Suprapubic skin (tissue), 4 donors: ENCODE measurements at regions not wholly inside any gene's neighbourhood (a gene's known extent, or its start where the extent isn't known, plus 50 kb on each side); places are given as distances from the start of the nearest gene placed in this dataset.

Experiments
- DNase-seq, 2 donors: peaks; one replicate each; pipeline ENCODE4 v3.0.0-alpha.2; 2019; ENCODE audit warnings: low spot score in 2 of 2
- H3K27ac ChIP-seq: fragments of 200-600 bp; sonication (generic); one replicate; pipeline ENCODE4 v1.5.1; 2019
- H3K27me3 ChIP-seq: fragments of 200-600 bp; sonication (generic); one replicate; pipeline ENCODE4 v1.5.1; 2019
- H3K36me3 ChIP-seq: fragments of 200-600 bp; sonication (generic); one replicate; pipeline ENCODE4 v1.5.1; 2019
- H3K4me1 ChIP-seq: fragments of 200-600 bp; sonication (generic); one replicate; pipeline ENCODE4 v1.5.1; 2019
- H3K4me3 ChIP-seq: fragments of 200-600 bp; sonication (generic); one replicate; pipeline ENCODE4 v1.5.1; 2019; ENCODE audit warnings: mild to moderate bottlenecking
- H3K9me3 ChIP-seq: fragments of 200-600 bp; sonication (generic); one replicate; pipeline ENCODE4 v1.5.1; 2019
- CTCF ChIP-seq, 2 donors: fragments of 200-600 bp in 1 of 2; fragments of 450-650 bp in 1 of 2; sonication (generic) in 1 of 2; IDR thresholded peaks; one replicate each; pipeline ENCODE4 v1.5.1; 2016 to 2019; ENCODE audit warnings: antibody characterized with exemption in 2 of 2, mild to moderate bottlenecking in 1 of 2, moderate library complexity in 1 of 2
- EP300 ChIP-seq: sonication (generic); formaldehyde crosslinking; IDR thresholded peaks from one replicate; pipeline ENCODE4 v1.6.1; 2017; ENCODE audit warnings: antibody characterized with exemption
- POLR2A ChIP-seq, 2 donors: fragments of 450-650 bp; IDR thresholded peaks; one replicate each; pipeline ENCODE4 v1.6.1; 2017; ENCODE audit warnings: antibody characterized with exemption in 2 of 2, mild to moderate bottlenecking in 2 of 2, moderate library complexity in 2 of 2
- POLR2AphosphoS5 ChIP-seq, 3 donors: sonication (generic); formaldehyde crosslinking; IDR thresholded peaks; one replicate each; pipeline ENCODE4 v1.6.1; 2017; ENCODE audit warnings: antibody characterized with exemption in 3 of 3
- WGBS: methylation state at CpG from one replicate; pipeline ENCODE4 v1.1.5; 2018; 5-methylcytosine and 5-hydroxymethylcytosine counted together

DNA sequence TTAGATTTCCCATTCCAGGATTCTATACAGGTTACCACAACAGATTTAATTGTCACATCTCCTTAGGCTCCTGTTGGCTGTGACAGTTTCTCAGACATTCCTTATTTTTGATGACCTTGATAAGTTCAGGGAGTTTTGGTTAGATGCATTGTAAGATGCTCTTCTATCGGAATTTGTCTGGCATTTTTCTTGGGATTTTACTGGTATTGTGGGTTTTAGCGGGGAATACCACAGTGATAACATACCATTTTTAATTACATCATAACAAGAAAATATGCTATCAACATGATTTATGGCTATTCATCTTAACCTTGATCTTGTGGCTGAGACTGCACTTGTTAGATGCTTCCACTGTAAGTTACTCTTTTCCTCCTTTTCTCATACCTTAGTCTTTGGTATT, 217.5 kb upstream of the PPFIA2 start:
- no peaks in the 10 kb centered on the region for H3K27me3 ChIP-seq
- H3K4me1 ChIP-seq = no peaks in the 10 kb centered on the region
- no peaks in the 10 kb centered on the region for H3K9me3 ChIP-seq
- no peaks in the 10 kb centered on the region for H3K36me3 ChIP-seq
- H3K4me3 ChIP-seq = no peak overlapping the region
- no peak for TF ChIP-seq CTCF (IDR thresholded peaks at IDR 0.05)
- TF ChIP-seq EP300 = no peak
- no peak for TF ChIP-seq POLR2AphosphoS5 (IDR thresholded peaks at IDR 0.05)
- no peak for TF ChIP-seq POLR2A (IDR thresholded peaks at IDR 0.05)
- WGBS = 79% methylated on average over 2 of the region's 2 CpGs
- DNase-seq = no peak
- H3K27ac ChIP-seq = no peak overlapping the region

DNA sequence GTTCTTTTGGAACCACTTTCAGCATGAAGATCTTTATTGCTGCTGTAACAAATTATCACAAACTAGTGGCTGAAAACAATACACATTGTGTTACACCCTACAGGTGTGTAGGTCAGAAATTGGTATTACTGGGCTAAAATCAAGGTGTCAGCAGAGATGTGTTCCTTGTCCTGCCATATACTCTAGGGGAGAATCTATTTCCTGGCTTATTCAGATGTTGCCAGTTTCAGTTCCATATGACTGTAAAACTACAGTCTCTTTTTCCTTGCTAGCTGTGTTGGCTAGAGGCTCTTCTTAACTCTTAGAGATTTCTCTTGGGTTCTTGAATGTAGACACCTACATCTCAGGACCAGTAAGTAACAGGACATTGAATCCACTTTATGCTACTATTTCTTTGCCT, 215.6 kb upstream of the PPFIA2 start:
- no peaks in the 10 kb centered on the region for H3K27me3 ChIP-seq
- no peak overlapping the region for H3K4me3 ChIP-seq
- H3K27ac ChIP-seq = no peak overlapping the region
- DNase-seq = no peak
- H3K9me3 ChIP-seq = no peaks in the 10 kb centered on the region
- no peaks in the 10 kb centered on the region for H3K4me1 ChIP-seq
- TF ChIP-seq POLR2AphosphoS5 (IDR thresholded peaks at IDR 0.05) (no peak), POLR2A (IDR thresholded peaks at IDR 0.05) (no peak), EP300 (no peak), CTCF (IDR thresholded peaks at IDR 0.05) (no peak)
- H3K36me3 ChIP-seq = no peaks in the 10 kb centered on the region

DNA sequence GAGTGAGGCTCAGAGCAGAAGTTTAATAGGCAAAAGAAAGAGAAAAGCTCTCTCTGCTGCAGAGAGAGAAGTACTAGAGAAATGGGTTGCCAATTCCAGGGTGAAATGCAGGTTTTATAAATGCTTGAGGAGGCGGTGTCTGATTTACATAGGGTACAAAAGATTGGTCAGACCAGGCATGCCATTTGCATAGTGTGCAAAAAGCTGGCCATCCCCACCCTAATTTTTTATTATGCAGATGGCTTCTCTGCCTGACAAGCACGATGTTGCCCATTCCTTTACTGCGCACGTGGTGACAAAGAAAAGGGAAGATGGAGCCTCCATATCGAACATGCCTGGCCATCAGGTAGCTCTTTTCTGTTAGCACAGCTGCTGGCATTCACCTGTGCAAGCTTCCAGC, 209.3 kb upstream of the PPFIA2 start:
- no peaks in the 10 kb centered on the region for H3K4me1 ChIP-seq
- 51% methylated on average over 5 of the region's 5 CpGs for WGBS
- H3K36me3 ChIP-seq = no peaks in the 10 kb centered on the region
- no peaks in the 10 kb centered on the region for H3K9me3 ChIP-seq
- no peaks in the 10 kb centered on the region for H3K27me3 ChIP-seq
- H3K27ac ChIP-seq = no peak overlapping the region
- DNase-seq = no peak
- no peak overlapping the region for H3K4me3 ChIP-seq
- TF ChIP-seq CTCF (IDR thresholded peaks at IDR 0.05) (no peak), EP300 (no peak), POLR2AphosphoS5 (IDR thresholded peaks at IDR 0.05) (no peak), POLR2A (IDR thresholded peaks at IDR 0.05) (no peak)

- no peak for TF ChIP-seq EP300
- TF ChIP-seq CTCF (IDR thresholded peaks at IDR 0.05) = no peak
- TF ChIP-seq POLR2A (IDR thresholded peaks at IDR 0.05) = no peak
- no peak for TF ChIP-seq POLR2AphosphoS5 (IDR thresholded peaks at IDR 0.05)
- WGBS = 53% methylated on average over 1 of the region's 1 CpG
- no peaks in the 10 kb centered on the region for H3K36me3 ChIP-seq
Measured at GRCh38 chr12:81963636-81964035, 204.5 kb upstream of the PPFIA2 start.

GRCh38 chr12:81963026-81963425, 203.9 kb upstream of the PPFIA2 start:
- Histone ChIP-seq H3K36me3 (no peaks in the 10 kb centered on the region), H3K9me3 (no peaks in the 10 kb centered on the region), H3K4me3 (no peak overlapping the region), H3K27me3 (no peaks in the 10 kb centered on the region), H3K27ac (no peak overlapping the region), H3K4me1 (no peaks in the 10 kb centered on the region)
- TF ChIP-seq POLR2AphosphoS5 (IDR thresholded peaks at IDR 0.05) = no peak
- WGBS = 87% methylated on average over 7 of the region's 7 CpGs
- no peak for DNase-seq

More at GRCh38 chr12:81963636-81964035, 204.5 kb upstream of the PPFIA2 start:
- no peak overlapping the region for H3K4me3 ChIP-seq
- no peak for DNase-seq
- H3K4me1 ChIP-seq = no peaks in the 10 kb centered on the region
- no peaks in the 10 kb centered on the region for H3K9me3 ChIP-seq
- H3K27me3 ChIP-seq = no peaks in the 10 kb centered on the region
- no peak overlapping the region for H3K27ac ChIP-seq

GRCh38 chr12:81962126-81962856, 203.1 kb upstream of the PPFIA2 start:
- no peak overlapping the region for H3K4me3 ChIP-seq
- no peaks in the 10 kb centered on the region for H3K9me3 ChIP-seq
- DNase-seq = no peak
- H3K36me3 ChIP-seq = no peaks in the 10 kb centered on the region
- H3K27me3 ChIP-seq = no peaks in the 10 kb centered on the region
- no peak overlapping the region for H3K27ac ChIP-seq
- WGBS = 79% methylated on average over 4 of the region's 4 CpGs
- TF ChIP-seq CTCF (IDR thresholded peaks at IDR 0.05) = no peak
- TF ChIP-seq EP300 = no peak
- TF ChIP-seq POLR2AphosphoS5 (IDR thresholded peaks at IDR 0.05) = no peak
- TF ChIP-seq POLR2A (IDR thresholded peaks at IDR 0.05) = no peak
- H3K4me1 ChIP-seq = no peaks in the 10 kb centered on the region
